ENCODE measurements at regions not wholly inside any gene's neighbourhood (a gene's known extent, or its start where the extent isn't known, plus 50 kb on each side); places are given as distances from the start of the nearest gene placed in this dataset.

DNA sequence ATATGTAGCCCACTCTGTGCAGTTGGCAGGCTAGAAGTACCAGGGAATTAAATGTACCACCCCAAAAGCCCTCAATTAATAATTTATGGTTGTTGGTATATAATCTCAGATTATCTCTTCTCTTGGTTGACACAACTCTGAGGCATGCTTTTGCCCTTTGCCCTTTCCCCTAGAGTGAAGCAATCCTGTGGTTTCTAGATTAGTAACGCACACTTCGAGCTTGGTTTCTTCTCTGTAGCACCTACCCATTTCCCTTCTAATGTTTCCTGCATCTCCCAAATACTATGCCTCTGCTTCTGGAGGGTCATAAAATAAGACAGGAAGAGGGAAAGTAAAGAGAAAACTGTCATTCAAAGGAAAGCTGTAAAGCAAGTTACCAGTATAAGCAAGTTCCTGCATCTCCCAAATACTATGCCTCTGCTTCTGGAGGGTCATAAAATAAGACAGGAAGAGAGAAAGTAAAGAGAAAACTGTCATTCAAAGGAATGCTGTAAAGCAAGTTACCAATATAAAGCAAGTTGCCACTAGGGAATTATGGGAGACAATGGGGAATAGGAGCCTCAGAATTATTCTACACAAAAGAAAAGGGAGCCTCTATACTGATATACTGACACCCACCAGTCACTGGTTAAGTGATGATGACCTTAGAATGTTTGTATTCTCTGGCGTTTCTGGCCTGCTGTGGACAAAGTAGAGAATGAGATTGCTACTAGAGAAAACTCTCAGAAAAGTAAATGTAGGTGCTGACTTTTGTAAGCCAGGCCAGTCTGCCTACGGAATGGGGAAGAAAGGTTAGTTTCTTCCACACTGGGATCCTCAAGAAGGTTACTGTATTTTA is 862.6 kb upstream of the MAN1A1 start:
- H3K36me3 ChIP-seq: no peaks in the 10 kb centered on the region

GRCh38 chr6:120202878-120203277 is 853.3 kb upstream of the MAN1A1 start:
- Histone ChIP-seq H3K36me3 (no peaks in the 10 kb centered on the region), H3K27ac (no peak overlapping the region), H3K4me3 (no peak overlapping the region), H3K4me1 (no peaks in the 10 kb centered on the region), H3K27me3 (no peaks in the 10 kb centered on the region), H3K9me3 (no peaks in the 10 kb centered on the region)
- no peak for DNase-seq
- no peak for TF ChIP-seq CTCF (IDR thresholded peaks at IDR 0.05)

More for the DNA sequence above, 862.6 kb upstream of the MAN1A1 start:
- H3K9me3 ChIP-seq: no peaks in the 10 kb centered on the region
- no peak for DNase-seq
- H3K4me3 ChIP-seq: no peak overlapping the region
- H3K27me3 ChIP-seq: no peaks in the 10 kb centered on the region
- TF ChIP-seq POLR2A (IDR thresholded peaks at IDR 0.05) (no peak), CTCF (IDR thresholded peaks at IDR 0.05) (no peak)
- no peak overlapping the region for H3K27ac ChIP-seq
- no peaks in the 10 kb centered on the region for H3K4me1 ChIP-seq

GRCh38 chr6:120200853-120201252 is 851.3 kb upstream of the MAN1A1 start:
- no peaks in the 10 kb centered on the region for H3K4me1 ChIP-seq
- no peaks in the 10 kb centered on the region for H3K27me3 ChIP-seq
- H3K36me3 ChIP-seq: no peaks in the 10 kb centered on the region
- DNase-seq: no peak
- no peaks in the 10 kb centered on the region for H3K9me3 ChIP-seq
- no peak overlapping the region for H3K4me3 ChIP-seq
- H3K27ac ChIP-seq: no peak overlapping the region
- TF ChIP-seq POLR2A (IDR thresholded peaks at IDR 0.05) (no peak), CTCF (IDR thresholded peaks at IDR 0.05) (no peak)

DNA sequence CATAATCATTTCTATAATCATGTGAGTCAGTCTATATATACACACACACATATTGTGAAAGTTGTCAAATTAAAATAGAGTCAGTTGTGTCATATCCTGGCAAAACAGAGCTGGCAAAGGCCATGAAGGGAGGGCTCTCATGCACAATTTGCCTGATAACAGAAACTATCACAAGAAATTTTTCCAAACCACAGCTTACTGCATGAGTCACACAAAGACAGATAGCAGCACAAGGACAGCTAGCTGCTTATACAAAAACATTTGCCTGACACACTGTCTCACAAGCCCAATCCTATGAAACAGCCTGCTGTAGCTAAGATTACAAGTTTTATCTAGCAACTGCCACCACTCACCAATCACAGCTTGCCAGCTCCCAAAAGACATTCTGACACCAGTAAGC is 848.5 kb upstream of the MAN1A1 start:
- H3K4me1 ChIP-seq: no peaks in the 10 kb centered on the region
- no peak overlapping the region for H3K27ac ChIP-seq
- TF ChIP-seq CTCF (IDR thresholded peaks at IDR 0.05) (no peak), POLR2A (IDR thresholded peaks at IDR 0.05) (no peak)
- no peaks in the 10 kb centered on the region for H3K9me3 ChIP-seq
- no peak overlapping the region for H3K4me3 ChIP-seq
- no peaks in the 10 kb centered on the region for H3K36me3 ChIP-seq
- DNase-seq: no peak
- H3K27me3 ChIP-seq: no peaks in the 10 kb centered on the region

GRCh38 chr6:120186080-120186479 is 836.5 kb upstream of the MAN1A1 start:
- Histone ChIP-seq H3K4me1 (no peaks in the 10 kb centered on the region), H3K36me3 (no peaks in the 10 kb centered on the region), H3K9me3 (no peaks in the 10 kb centered on the region), H3K27me3 (no peaks in the 10 kb centered on the region), H3K4me3 (no peak overlapping the region), H3K27ac (no peak overlapping the region)
- no peak for TF ChIP-seq POLR2A (IDR thresholded peaks at IDR 0.05)
- no peak for TF ChIP-seq CTCF (IDR thresholded peaks at IDR 0.05)
- no peak for DNase-seq

All from Peyer's patch (tissue), 4 donors.